Retinal pigment epithelial cell (primary cell): ENCODE measurements at regions not wholly inside any gene's neighbourhood (a gene's known extent, or its start where the extent isn't known, plus 50 kb on each side); places are given as distances from the start of the nearest gene placed in this dataset.

ENCODE experiments used
- DNase-seq: peaks from one replicate; pipeline ENCODE4 v3.0.0-alpha.2; 2010; ENCODE audit warnings: low read depth
- H3K4me3 ChIP-seq: 2 replicates; pipeline ENCODE4 v1.5.1; 2011; ENCODE audit warnings: mild to moderate bottlenecking, low read length, control low read depth, moderate library complexity
- TF ChIP-seq, protein P1 (sequence below): conservative IDR thresholded peaks from 2 replicates; pipeline ENCODE4 v1.5.1; 2011; ENCODE audit warnings: low read depth, low read length, control low read depth, inconsistent platforms

DNA sequence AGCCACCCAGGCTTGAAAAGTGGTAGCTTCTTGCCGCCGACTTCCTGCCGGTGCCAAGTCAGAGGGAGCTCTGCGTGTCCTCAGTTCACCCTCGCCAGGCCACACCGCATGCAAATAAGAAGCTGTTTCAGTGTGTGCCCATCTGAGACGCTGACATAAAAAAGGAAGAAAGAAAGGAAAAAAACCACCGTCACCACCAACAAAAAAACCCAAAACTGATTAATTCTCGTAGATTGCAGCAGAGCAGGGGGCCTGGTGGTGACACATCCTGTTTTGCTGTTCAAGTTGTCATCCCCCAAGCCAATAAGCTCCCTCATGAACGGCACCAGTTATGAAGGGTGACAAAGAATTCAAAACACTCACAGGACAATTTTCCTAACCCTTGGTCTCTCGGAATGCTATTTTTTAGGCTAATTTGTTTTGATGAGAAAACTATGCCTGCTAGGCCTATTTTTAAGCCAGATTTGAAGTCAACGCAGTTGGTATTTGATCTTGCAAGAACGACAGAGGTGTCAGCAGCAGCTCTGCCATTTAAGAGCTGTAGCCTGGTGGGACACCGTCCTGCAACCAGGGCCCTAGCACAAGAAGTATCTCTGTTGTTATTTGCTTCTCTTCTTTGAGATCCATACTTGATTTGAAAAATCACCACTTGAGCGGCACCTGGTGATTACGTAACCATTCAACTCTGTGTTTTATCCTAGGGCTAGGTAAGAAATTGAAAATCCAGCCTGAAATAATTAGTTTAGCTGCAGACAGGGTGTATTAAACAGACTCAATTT, 145.6 kb downstream of the PFKFB3 start:
- H3K4me3 ChIP-seq = no peak overlapping the region
- TF ChIP-seq, protein P1, sequence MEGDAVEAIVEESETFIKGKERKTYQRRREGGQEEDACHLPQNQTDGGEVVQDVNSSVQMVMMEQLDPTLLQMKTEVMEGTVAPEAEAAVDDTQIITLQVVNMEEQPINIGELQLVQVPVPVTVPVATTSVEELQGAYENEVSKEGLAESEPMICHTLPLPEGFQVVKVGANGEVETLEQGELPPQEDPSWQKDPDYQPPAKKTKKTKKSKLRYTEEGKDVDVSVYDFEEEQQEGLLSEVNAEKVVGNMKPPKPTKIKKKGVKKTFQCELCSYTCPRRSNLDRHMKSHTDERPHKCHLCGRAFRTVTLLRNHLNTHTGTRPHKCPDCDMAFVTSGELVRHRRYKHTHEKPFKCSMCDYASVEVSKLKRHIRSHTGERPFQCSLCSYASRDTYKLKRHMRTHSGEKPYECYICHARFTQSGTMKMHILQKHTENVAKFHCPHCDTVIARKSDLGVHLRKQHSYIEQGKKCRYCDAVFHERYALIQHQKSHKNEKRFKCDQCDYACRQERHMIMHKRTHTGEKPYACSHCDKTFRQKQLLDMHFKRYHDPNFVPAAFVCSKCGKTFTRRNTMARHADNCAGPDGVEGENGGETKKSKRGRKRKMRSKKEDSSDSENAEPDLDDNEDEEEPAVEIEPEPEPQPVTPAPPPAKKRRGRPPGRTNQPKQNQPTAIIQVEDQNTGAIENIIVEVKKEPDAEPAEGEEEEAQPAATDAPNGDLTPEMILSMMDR = no peak
- no peak for DNase-seq

DNA sequence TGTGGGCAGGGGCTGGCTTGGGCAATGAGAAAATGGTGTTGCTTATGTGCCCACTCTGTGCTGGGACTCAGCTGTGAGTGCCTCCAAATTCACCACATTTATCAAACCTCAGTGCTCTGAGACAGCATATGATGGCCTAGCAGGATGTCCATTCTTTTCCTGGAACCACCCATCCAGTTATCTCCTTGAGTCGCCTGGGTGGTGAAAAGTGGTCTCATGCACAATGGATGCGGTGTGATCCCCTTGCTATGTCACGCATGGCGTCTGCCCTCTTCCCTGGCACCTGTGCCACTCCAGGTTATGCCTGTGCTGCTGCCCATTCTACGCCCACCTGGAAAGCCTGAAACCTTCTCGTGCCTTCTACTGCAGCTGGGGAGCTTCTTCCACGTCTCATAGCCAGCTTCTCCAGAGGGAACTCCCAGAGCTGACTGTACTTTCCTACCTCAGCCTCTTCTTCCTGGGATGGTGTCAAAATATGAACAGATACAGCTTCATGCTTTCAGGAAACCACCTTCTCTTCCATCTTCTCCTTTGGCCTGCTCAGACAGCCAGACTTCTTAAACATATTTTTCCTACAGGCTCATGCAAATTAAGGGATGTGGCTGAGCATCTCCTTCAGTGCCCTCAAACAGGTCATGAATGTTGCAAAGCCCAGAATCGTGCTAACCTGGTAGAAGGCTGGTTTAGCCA, 147.3 kb downstream of the PFKFB3 start:
- TF ChIP-seq, protein P1 = no peak
- H3K4me3 ChIP-seq = no peak overlapping the region
- DNase-seq = no peak

DNA sequence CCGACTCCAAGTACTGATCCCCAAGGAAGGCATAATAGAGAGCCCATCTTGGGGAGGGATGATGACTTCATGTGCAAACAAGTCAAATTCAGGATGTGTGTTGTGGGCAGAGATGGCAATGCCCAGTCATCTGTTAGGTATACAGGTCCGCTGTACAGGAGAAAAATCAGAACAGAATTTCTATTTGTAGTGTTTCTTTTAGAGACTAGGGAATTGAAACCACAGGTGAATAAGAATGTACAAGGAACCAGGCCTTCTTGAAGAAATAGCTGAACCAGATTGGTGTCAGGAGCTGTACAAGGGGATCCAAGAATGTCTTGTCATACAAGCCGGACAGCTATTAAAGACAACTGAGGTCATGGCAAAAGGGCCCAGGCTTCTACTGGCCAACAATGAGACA, 147.9 kb downstream of the PFKFB3 start:
- DNase-seq = no peak
- TF ChIP-seq, protein P1 = no peak
- no peak overlapping the region for H3K4me3 ChIP-seq

DNA sequence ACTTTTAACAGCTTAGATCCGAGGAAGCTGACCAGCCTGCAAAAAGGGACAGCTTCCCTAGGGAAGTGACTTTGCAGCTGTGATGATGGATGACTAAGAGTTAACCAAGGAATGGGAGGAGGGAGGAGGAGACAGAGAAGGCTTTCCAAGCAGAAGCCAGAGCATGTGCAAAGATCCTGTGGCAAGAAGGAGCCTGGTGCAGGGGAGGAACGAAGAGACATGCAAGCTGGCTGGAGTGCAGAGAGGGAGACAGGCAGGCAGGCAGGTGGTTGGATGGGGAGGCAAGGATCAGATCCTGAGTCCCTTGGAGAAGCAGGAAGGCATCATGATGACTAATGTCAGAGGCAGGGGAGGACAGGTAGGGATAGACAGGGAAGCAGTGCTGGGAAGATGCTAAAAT, 148.8 kb downstream of the PFKFB3 start:
- TF ChIP-seq, protein P1 = no peak
- DNase-seq = no peak

DNA sequence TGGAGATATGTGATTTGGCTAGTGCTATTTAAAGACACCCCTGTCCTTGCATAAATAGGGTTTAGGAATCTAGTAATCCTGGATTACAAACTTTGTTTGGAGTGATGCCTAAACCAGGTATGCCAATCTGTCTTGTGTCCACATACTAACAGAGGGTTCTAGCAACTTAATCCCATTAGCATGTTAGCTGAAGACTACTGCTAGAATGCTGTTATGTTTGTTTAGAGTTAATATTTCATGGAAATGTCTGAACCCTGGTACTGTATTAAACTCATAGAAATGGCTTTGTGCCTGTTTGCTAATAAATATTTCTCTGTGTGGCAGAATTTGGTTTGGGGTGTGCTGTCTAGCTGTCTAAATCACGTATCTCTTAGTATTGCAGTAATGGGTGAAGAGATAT, 150.8 kb downstream of the PFKFB3 start:
- peak; percentile 8 for DNase-seq
- TF ChIP-seq, protein P1 = no peak
- H3K4me3 ChIP-seq = no peak overlapping the region

More for the DNA sequence above, 148.8 kb downstream of the PFKFB3 start:
- no peak overlapping the region for H3K4me3 ChIP-seq

DNA sequence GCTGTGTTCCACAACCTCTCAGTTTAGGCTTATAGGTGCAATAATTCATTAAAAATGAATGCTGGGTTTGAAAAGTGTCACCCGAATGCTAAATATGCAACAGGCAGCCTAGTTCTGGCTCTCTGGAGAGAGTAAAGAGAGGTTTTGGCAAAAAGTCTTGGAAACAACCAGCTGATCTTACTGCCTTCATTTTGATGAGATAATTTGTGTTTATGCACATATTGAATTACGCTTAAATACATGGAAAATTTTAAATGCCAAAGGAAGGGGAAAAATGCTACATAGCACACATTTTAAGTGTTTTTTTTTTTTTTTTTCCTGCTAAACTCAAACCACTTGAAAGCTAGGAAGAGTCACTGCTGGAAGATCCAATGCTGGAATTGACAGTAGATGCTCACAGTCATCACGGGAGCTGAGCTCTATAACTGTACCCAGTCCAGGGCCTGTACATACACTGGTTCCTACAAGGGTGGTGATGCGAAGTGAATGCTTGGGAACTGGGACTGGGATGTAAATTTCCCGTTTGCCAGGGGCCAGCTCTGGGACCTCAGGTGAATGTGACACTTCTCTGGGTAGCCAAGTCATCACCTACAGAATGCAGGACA, 151.5 kb downstream of the PFKFB3 start:
- TF ChIP-seq, protein P1 = no peak
- no peak for DNase-seq
- H3K4me3 ChIP-seq = no peak overlapping the region
